ENCODE measurements at regions not wholly inside any gene's neighbourhood (a gene's known extent, or its start where the extent isn't known, plus 50 kb on each side); places are given as distances from the start of the nearest gene placed in this dataset.
"Not testable (repeated sequence)": the region's sequence is repeated elsewhere in the genome, so short reads cannot be mapped to it uniquely, and the experiment has no call there.

- TF ChIP-seq POLR2A (IDR thresholded peaks at IDR 0.05; ENCODE audit: low read length) (no peak), GATA1 (IDR thresholded peaks at IDR 0.05; ENCODE audit: low read depth, low read length) (no peak)
- no peak for DNase-seq
Measured at GRCh38 chr2:185404578-185404977, 334.0 kb upstream of the FSIP2 start.

- DNase-seq, result no peak
- TF ChIP-seq POLR2A (IDR thresholded peaks at IDR 0.05; ENCODE audit: low read length) (no peak), GATA1 (IDR thresholded peaks at IDR 0.05; ENCODE audit: low read depth, low read length) (no peak)
Measured at GRCh38 chr2:185417111-185417510, 321.5 kb upstream of the FSIP2 start.

- no peak for TF ChIP-seq GATA1 (IDR thresholded peaks at IDR 0.05; ENCODE audit: low read depth, low read length)
- TF ChIP-seq POLR2A (IDR thresholded peaks at IDR 0.05; ENCODE audit: low read length), result no peak
Measured at GRCh38 chr2:185417688-185418087, 320.9 kb upstream of the FSIP2 start.

GRCh38 chr2:185424958-185425629 is 313.5 kb upstream of the FSIP2 start:
- not testable (repeated sequence) for DNase-seq

More at GRCh38 chr2:185417688-185418087, 320.9 kb upstream of the FSIP2 start:
- no peak for DNase-seq

GRCh38 chr2:185428000-185428399 is 310.6 kb upstream of the FSIP2 start:
- no peak for TF ChIP-seq POLR2A (IDR thresholded peaks at IDR 0.05; ENCODE audit: low read length)
- TF ChIP-seq GATA1 (IDR thresholded peaks at IDR 0.05; ENCODE audit: low read depth, low read length), result no peak
- DNase-seq, result no peak

- DNase-seq, result no peak
- TF ChIP-seq POLR2A (IDR thresholded peaks at IDR 0.05; ENCODE audit: low read length) (no peak), GATA1 (IDR thresholded peaks at IDR 0.05; ENCODE audit: low read depth, low read length) (no peak)
Measured at GRCh38 chr2:185433824-185434223, 304.8 kb upstream of the FSIP2 start.

- TF ChIP-seq POLR2A (IDR thresholded peaks at IDR 0.05; ENCODE audit: low read length), result no peak
- no peak for DNase-seq
Measured at GRCh38 chr2:185436787-185437372, 301.7 kb upstream of the FSIP2 start.

GRCh38 chr2:185441486-185442005 is 297.1 kb upstream of the FSIP2 start:
- TF ChIP-seq POLR2A (IDR thresholded peaks at IDR 0.05; ENCODE audit: low read length) (no peak), GATA1 (IDR thresholded peaks at IDR 0.05; ENCODE audit: low read depth, low read length) (no peak)
- no peak for DNase-seq

- no peak for TF ChIP-seq POLR2A (IDR thresholded peaks at IDR 0.05; ENCODE audit: low read length)
- TF ChIP-seq GATA1 (IDR thresholded peaks at IDR 0.05; ENCODE audit: low read depth, low read length), result no peak
- DNase-seq, result no peak
Measured at GRCh38 chr2:185456517-185456916, 282.1 kb upstream of the FSIP2 start.

- TF ChIP-seq POLR2A (IDR thresholded peaks at IDR 0.05; ENCODE audit: low read length) (no peak), GATA1 (IDR thresholded peaks at IDR 0.05; ENCODE audit: low read depth, low read length) (no peak)
Measured at GRCh38 chr2:185463481-185463880, 275.1 kb upstream of the FSIP2 start.

GRCh38 chr2:185466915-185467314 is 271.7 kb upstream of the FSIP2 start:
- TF ChIP-seq GATA1 (IDR thresholded peaks at IDR 0.05; ENCODE audit: low read depth, low read length) (no peak), POLR2A (IDR thresholded peaks at IDR 0.05; ENCODE audit: low read length) (no peak)
- DNase-seq, result no peak

More at GRCh38 chr2:185463481-185463880, 275.1 kb upstream of the FSIP2 start:
- DNase-seq, result no peak

GRCh38 chr2:185471441-185471840 is 267.2 kb upstream of the FSIP2 start:
- no peak for DNase-seq
- no peak for TF ChIP-seq GATA1 (IDR thresholded peaks at IDR 0.05; ENCODE audit: low read depth, low read length)
- TF ChIP-seq POLR2A (IDR thresholded peaks at IDR 0.05; ENCODE audit: low read length), result no peak

- TF ChIP-seq GATA1 (IDR thresholded peaks at IDR 0.05; ENCODE audit: low read depth, low read length) (no peak), POLR2A (IDR thresholded peaks at IDR 0.05; ENCODE audit: low read length) (no peak)
- no peak for DNase-seq
Measured at GRCh38 chr2:185472574-185472973, 266.0 kb upstream of the FSIP2 start.

- no peak for DNase-seq
- TF ChIP-seq GATA1 (IDR thresholded peaks at IDR 0.05; ENCODE audit: low read depth, low read length) (no peak), POLR2A (IDR thresholded peaks at IDR 0.05; ENCODE audit: low read length) (no peak)
Measured at GRCh38 chr2:185473838-185474237, 264.8 kb upstream of the FSIP2 start.

- TF ChIP-seq GATA1 (IDR thresholded peaks at IDR 0.05; ENCODE audit: low read depth, low read length) (no peak), POLR2A (IDR thresholded peaks at IDR 0.05; ENCODE audit: low read length) (no peak)
- DNase-seq, result no peak
Measured at GRCh38 chr2:185475914-185476313, 262.7 kb upstream of the FSIP2 start.
